ENCODE measurements at regions not wholly inside any gene's neighbourhood (a gene's known extent, or its start where the extent isn't known, plus 50 kb on each side); places are given as distances from the start of the nearest gene placed in this dataset.
"Not testable (repeated sequence)": the region's sequence is repeated elsewhere in the genome, so short reads cannot be mapped to it uniquely, and the experiment has no call there.

- H3K4me1 ChIP-seq (ENCODE audit: insufficient read depth, low read length); H3K9me3 ChIP-seq (ENCODE audit: low read length); H3F3A ChIP-seq (ENCODE audit: low read length, unreplicated experiment); BruUV-seq (replicated peaks); H2AFZ ChIP-seq (ENCODE audit: low read length); H3K36me3 ChIP-seq (ENCODE audit: low read depth, low read length); H3K27me3 ChIP-seq (ENCODE audit: low read length); H3K9ac ChIP-seq (ENCODE audit: low read length); H3K4me2 ChIP-seq (ENCODE audit: low read length); H3K9me2 ChIP-seq (replicated peaks; ENCODE audit: low read length); H3K27ac ChIP-seq (ENCODE audit: low read length); intact Hi-C loops (cut with micrococcal nuclease); DNase-seq; ATAC-seq; H3K4me3 ChIP-seq (ENCODE audit: low read length); CTCF ChIA-PET; H4K20me1 ChIP-seq (ENCODE audit: low read length); POLR2A ChIA-PET (ENCODE audit: unreplicated experiment); H3K79me2 ChIP-seq (ENCODE audit: low read length): not testable (repeated sequence)
Measured at GRCh38 chr2:87680691-87681090, 67.2 kb upstream of the PLGLB2 start.

DNA sequence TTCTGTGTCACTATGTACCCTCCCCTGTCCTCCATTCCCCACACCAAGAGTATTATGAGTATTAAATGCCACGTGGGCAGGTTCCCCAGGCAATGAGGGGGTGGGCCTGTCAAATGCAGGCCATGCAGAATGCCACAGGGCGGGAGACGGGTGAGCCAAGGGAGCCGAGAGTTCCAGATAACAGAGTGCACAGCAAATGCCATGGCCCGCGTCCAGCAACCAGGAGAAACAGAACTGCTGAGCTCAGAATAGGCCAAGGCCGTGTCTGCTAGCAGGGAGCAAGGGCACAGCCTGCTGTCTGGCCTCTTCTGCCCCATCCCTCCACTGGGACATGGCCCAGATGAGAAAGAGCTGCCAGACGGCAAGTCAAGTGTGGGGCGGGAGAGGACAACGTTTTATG lies 64.4 kb upstream of the PLGLB2 start:
- H3K4me1 ChIP-seq (ENCODE audit: insufficient read depth, low read length); H3K27ac ChIP-seq (ENCODE audit: low read length); DNase-seq; H2AFZ ChIP-seq (ENCODE audit: low read length); POLR2A ChIA-PET (ENCODE audit: unreplicated experiment); H3K9me3 ChIP-seq (ENCODE audit: low read length); H3K27me3 ChIP-seq (ENCODE audit: low read length); H3K79me2 ChIP-seq (ENCODE audit: low read length); H3F3A ChIP-seq (ENCODE audit: low read length, unreplicated experiment); H3K9me2 ChIP-seq (replicated peaks; ENCODE audit: low read length); BruUV-seq (replicated peaks); H3K9ac ChIP-seq (ENCODE audit: low read length); H3K36me3 ChIP-seq (ENCODE audit: low read depth, low read length); H3K4me2 ChIP-seq (ENCODE audit: low read length); H3K4me3 ChIP-seq (ENCODE audit: low read length); H4K20me1 ChIP-seq (ENCODE audit: low read length); ATAC-seq; intact Hi-C loops (cut with micrococcal nuclease); CTCF ChIA-PET: not testable (repeated sequence)

DNA sequence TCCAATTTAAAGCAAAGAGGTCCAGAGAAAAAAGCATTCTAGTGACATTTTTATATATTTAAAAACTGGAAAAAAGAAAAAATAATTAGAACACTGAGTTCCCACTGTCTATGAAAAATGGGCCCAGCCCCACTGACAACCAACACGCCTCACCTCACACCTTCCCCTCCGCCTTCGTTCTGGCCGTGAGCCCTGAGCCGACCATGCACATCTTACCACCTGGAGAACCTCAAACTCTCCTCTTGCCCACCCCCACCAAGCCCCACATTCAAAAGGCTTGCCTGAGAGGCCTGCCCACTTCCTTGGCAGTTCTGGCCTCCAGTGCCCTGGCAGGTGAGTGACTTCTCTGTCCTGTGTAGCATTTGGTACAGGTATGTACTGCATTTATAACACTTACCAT lies 63.9 kb upstream of the PLGLB2 start:
- H3K9me2 ChIP-seq (replicated peaks; ENCODE audit: low read length); H4K20me1 ChIP-seq (ENCODE audit: low read length); POLR2A ChIA-PET (ENCODE audit: unreplicated experiment); CTCF ChIA-PET; H3K4me3 ChIP-seq (ENCODE audit: low read length); intact Hi-C loops (cut with micrococcal nuclease); BruUV-seq (replicated peaks); ATAC-seq; H3K36me3 ChIP-seq (ENCODE audit: low read depth, low read length); H3F3A ChIP-seq (ENCODE audit: low read length, unreplicated experiment); H2AFZ ChIP-seq (ENCODE audit: low read length); H3K27ac ChIP-seq (ENCODE audit: low read length); H3K4me1 ChIP-seq (ENCODE audit: insufficient read depth, low read length); H3K9ac ChIP-seq (ENCODE audit: low read length); H3K79me2 ChIP-seq (ENCODE audit: low read length); H3K4me2 ChIP-seq (ENCODE audit: low read length); H3K27me3 ChIP-seq (ENCODE audit: low read length); DNase-seq; H3K9me3 ChIP-seq (ENCODE audit: low read length): not testable (repeated sequence)

DNA sequence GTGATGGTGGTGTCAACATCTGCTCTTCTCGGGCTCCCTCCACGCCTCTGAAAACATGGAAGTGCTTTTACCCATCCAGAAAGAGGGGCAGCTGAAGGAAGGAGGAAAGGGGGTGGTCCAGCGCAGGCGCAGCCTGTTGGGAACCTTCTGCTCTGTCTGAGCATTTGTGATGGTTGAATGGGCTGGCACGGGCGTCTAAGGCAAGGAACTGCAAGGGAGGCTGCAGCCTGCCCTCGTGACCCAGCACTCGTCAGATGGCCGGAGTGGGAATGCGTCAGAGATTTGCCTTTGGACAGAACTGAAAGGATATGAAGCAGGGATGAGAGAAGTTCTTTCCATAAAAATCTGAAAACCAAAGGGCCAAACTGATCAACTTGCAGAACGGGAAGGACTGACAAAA lies 62.3 kb upstream of the PLGLB2 start:
- H3K9ac ChIP-seq (ENCODE audit: low read length); H2AFZ ChIP-seq (ENCODE audit: low read length); H3K36me3 ChIP-seq (ENCODE audit: low read depth, low read length); H3K27ac ChIP-seq (ENCODE audit: low read length); BruUV-seq (replicated peaks); H3K79me2 ChIP-seq (ENCODE audit: low read length); intact Hi-C loops (cut with micrococcal nuclease); H3K4me2 ChIP-seq (ENCODE audit: low read length); H3K4me3 ChIP-seq (ENCODE audit: low read length); POLR2A ChIA-PET (ENCODE audit: unreplicated experiment); H3K4me1 ChIP-seq (ENCODE audit: insufficient read depth, low read length); H3K27me3 ChIP-seq (ENCODE audit: low read length); H4K20me1 ChIP-seq (ENCODE audit: low read length); H3K9me3 ChIP-seq (ENCODE audit: low read length); H3K9me2 ChIP-seq (replicated peaks; ENCODE audit: low read length); H3F3A ChIP-seq (ENCODE audit: low read length, unreplicated experiment); ATAC-seq; DNase-seq; CTCF ChIA-PET: not testable (repeated sequence)

DNA sequence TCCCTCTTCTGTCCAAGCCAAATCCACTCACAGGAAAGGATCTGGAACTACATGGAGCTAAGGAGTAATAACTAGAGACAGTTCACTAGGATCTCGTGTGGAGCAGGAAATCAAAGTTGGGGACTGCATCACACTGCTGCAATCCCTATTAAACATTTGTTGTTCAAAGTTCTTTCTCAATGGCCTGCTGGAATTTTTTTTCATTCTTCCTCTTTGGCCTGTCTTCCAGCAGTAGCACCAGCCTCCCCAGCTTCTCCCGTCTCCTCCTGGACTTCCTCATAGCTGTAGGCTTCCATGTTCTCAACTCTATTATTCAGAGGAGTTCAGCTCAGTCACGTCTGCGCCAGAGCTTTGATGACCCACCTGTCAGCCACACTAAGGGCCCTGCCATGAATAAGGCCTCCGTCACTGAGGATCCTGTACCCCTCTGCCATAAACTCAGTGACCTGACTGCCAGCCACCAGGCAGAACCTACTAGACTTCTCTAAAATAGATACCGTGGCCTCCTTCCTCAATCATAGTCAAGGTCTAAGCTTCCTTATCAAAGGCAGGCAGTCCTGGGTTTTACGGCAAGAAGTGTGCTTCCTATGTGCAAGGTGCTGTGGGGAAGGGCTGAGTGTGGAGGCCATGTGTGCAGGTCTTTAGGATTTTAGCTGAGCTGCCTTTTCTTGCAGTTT lies 60.9 kb upstream of the PLGLB2 start:
- BruUV-seq (replicated peaks); POLR2A ChIA-PET (ENCODE audit: unreplicated experiment); DNase-seq; H3F3A ChIP-seq (ENCODE audit: low read length, unreplicated experiment); H3K36me3 ChIP-seq (ENCODE audit: low read depth, low read length); H3K27me3 ChIP-seq (ENCODE audit: low read length); H2AFZ ChIP-seq (ENCODE audit: low read length); CTCF ChIA-PET; H3K27ac ChIP-seq (ENCODE audit: low read length); H3K9ac ChIP-seq (ENCODE audit: low read length); H4K20me1 ChIP-seq (ENCODE audit: low read length); ATAC-seq; H3K4me3 ChIP-seq (ENCODE audit: low read length); H3K4me2 ChIP-seq (ENCODE audit: low read length); H3K4me1 ChIP-seq (ENCODE audit: insufficient read depth, low read length); H3K9me2 ChIP-seq (replicated peaks; ENCODE audit: low read length); H3K9me3 ChIP-seq (ENCODE audit: low read length); H3K79me2 ChIP-seq (ENCODE audit: low read length); intact Hi-C loops (cut with micrococcal nuclease): not testable (repeated sequence)

GRCh38 chr2:87687550-87688270 lies 60.2 kb upstream of the PLGLB2 start:
- CTCF ChIA-PET; H2AFZ ChIP-seq (ENCODE audit: low read length); H3K27ac ChIP-seq (ENCODE audit: low read length); intact Hi-C loops (cut with micrococcal nuclease); H3K27me3 ChIP-seq (ENCODE audit: low read length); H3K4me2 ChIP-seq (ENCODE audit: low read length); H3K9ac ChIP-seq (ENCODE audit: low read length); H3K79me2 ChIP-seq (ENCODE audit: low read length); H3K9me2 ChIP-seq (replicated peaks; ENCODE audit: low read length); H3K36me3 ChIP-seq (ENCODE audit: low read depth, low read length); POLR2A ChIA-PET (ENCODE audit: unreplicated experiment); H3K4me3 ChIP-seq (ENCODE audit: low read length); H3F3A ChIP-seq (ENCODE audit: low read length, unreplicated experiment); H3K9me3 ChIP-seq (ENCODE audit: low read length); ATAC-seq; DNase-seq; H3K4me1 ChIP-seq (ENCODE audit: insufficient read depth, low read length); BruUV-seq (replicated peaks); H4K20me1 ChIP-seq (ENCODE audit: low read length): not testable (repeated sequence)

Measured in PC-3 (cell line).